DND-41 (cell line): ENCODE measurements at regions not wholly inside any gene's neighbourhood (a gene's known extent, or its start where the extent isn't known, plus 50 kb on each side); places are given as distances from the start of the nearest gene placed in this dataset.

Experiments
- ATAC-seq: fragments of 200-7000 bp; cut with Tn5 transposase; 3 replicates; pipeline ENCODE4 v1.9.1; 2021; ENCODE audit warnings: low read depth; ENCODE audit not compliant: insufficient read depth
- DNase-seq: peaks from one replicate; pipeline ENCODE4 v3.0.0-alpha.2; 2020
- H2AFZ ChIP-seq: 2 replicates; pipeline ENCODE4 v1.6.0; 2012; ENCODE audit warnings: low read depth, low read length
- H3K27ac ChIP-seq: 2 replicates; pipeline ENCODE4 v1.5.1; 2012; ENCODE audit warnings: low read length, inconsistent platforms
- H3K27me3 ChIP-seq: fragments of 200-600 bp; sonication (generic); 2 replicates; pipeline ENCODE4 v1.6.0; 2012; ENCODE audit warnings: low read length, mild to moderate bottlenecking, inconsistent platforms; ENCODE audit not compliant: insufficient read depth, poor library complexity
- H3K36me3 ChIP-seq: 2 replicates; pipeline ENCODE4 v1.5.1; 2012; ENCODE audit warnings: low read length, inconsistent platforms; ENCODE audit not compliant: insufficient read depth
- H3K4me1 ChIP-seq: 2 replicates; pipeline ENCODE4 v1.5.1; 2012; ENCODE audit warnings: mild to moderate bottlenecking, low read length; ENCODE audit not compliant: insufficient read depth
- H3K4me2 ChIP-seq: 2 replicates; pipeline ENCODE4 v1.6.0; 2012; ENCODE audit warnings: mild to moderate bottlenecking, moderate library complexity, low read length, inconsistent platforms; ENCODE audit not compliant: insufficient read depth
- H3K4me3 ChIP-seq, 2 experiments: fragments of 200-600 bp in 1 of 2; shearing (Covaris generic) in 1 of 2; 2 replicates each; pipeline ENCODE4 v1.5.1; 2012 to 2016; ENCODE audit warnings: inconsistent platforms in 2 of 2, low read length in 2 of 2, mild to moderate bottlenecking in 2 of 2, low read depth in 1 of 2, moderate library complexity in 1 of 2
- H3K79me2 ChIP-seq: 2 replicates; pipeline ENCODE4 v1.6.0; 2012; ENCODE audit warnings: low read length, inconsistent platforms; ENCODE audit not compliant: insufficient read depth
- H3K9ac ChIP-seq: 2 replicates; pipeline ENCODE4 v1.6.0; 2012; ENCODE audit warnings: low read depth, mild to moderate bottlenecking, inconsistent platforms, low read length, moderate library complexity
- H3K9me3 ChIP-seq: 2 replicates; pipeline ENCODE4 v1.5.1; 2012; ENCODE audit warnings: low read length, moderate library complexity, mild to moderate bottlenecking, inconsistent platforms; ENCODE audit not compliant: insufficient read depth, severe bottlenecking
- H4K20me1 ChIP-seq: 2 replicates; pipeline ENCODE4 v1.6.0; 2012; ENCODE audit warnings: low read length; ENCODE audit not compliant: insufficient read depth
- EZH2 ChIP-seq: IDR thresholded peaks from 3 replicates; pipeline ENCODE4 v1.6.1; 2012; ENCODE audit warnings: borderline replicate concordance, low read depth, mild to moderate bottlenecking, moderate library complexity, low read length, inconsistent platforms; ENCODE audit not compliant: severe bottlenecking
- TF ChIP-seq, protein P1 (sequence below): IDR thresholded peaks from 2 replicates; pipeline ENCODE4 v1.5.1; 2012; ENCODE audit warnings: borderline replicate concordance, low read length, moderate library complexity, mild to moderate bottlenecking; ENCODE audit not compliant: poor library complexity, severe bottlenecking; ENCODE audit errors: extremely low read depth

DNA sequence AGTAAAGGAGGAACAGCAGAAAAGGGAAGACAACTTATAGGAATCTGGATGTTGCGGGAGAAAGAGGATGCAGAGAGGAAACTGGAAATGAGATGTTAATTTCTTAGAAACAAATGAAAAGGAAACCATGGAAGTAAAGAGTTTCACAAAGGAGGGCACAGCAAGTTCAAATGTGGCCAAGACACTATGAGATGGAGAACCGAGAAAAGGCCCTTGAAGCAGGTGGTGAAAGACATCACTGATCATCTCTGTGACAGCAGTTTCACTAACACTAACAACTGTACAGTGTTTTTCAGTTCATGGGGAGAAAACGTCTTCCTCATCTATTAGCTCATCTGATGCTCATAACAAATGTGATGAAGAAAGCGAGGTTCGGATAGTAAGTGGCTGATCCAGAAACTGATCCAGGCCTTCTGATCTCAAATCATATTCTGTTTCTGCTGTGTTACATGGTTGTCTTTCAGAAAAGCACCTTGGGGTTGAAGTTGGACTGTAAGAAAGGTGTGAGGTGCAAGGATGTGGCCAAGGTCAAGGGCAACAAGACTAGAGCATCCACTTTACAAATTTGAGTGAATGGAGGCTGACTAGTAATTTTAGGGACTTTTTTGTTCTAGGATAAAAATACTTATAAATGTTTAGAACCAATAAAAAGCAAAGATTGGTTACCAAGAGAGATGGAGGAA, 492.1 kb upstream of the CADM1 start:
- Histone ChIP-seq H4K20me1 (no peaks in the 10 kb centered on the region), H3K4me3 (no peak overlapping the region), H3K9ac (no peak overlapping the region), H3K27ac (no peak overlapping the region), H3K9me3 (no peaks in the 10 kb centered on the region), H3K36me3 (no peaks in the 10 kb centered on the region), H3K4me1 (no peaks in the 10 kb centered on the region), H3K4me2 (no peak overlapping the region), H3K27me3 (no peaks in the 10 kb centered on the region), H3K79me2 (no peaks in the 10 kb centered on the region), H2AFZ (no peak overlapping the region)
- TF ChIP-seq, protein P1, sequence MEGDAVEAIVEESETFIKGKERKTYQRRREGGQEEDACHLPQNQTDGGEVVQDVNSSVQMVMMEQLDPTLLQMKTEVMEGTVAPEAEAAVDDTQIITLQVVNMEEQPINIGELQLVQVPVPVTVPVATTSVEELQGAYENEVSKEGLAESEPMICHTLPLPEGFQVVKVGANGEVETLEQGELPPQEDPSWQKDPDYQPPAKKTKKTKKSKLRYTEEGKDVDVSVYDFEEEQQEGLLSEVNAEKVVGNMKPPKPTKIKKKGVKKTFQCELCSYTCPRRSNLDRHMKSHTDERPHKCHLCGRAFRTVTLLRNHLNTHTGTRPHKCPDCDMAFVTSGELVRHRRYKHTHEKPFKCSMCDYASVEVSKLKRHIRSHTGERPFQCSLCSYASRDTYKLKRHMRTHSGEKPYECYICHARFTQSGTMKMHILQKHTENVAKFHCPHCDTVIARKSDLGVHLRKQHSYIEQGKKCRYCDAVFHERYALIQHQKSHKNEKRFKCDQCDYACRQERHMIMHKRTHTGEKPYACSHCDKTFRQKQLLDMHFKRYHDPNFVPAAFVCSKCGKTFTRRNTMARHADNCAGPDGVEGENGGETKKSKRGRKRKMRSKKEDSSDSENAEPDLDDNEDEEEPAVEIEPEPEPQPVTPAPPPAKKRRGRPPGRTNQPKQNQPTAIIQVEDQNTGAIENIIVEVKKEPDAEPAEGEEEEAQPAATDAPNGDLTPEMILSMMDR: no peak
- TF ChIP-seq EZH2: no peak
- no peak for ATAC-seq
- DNase-seq: no peak

DNA sequence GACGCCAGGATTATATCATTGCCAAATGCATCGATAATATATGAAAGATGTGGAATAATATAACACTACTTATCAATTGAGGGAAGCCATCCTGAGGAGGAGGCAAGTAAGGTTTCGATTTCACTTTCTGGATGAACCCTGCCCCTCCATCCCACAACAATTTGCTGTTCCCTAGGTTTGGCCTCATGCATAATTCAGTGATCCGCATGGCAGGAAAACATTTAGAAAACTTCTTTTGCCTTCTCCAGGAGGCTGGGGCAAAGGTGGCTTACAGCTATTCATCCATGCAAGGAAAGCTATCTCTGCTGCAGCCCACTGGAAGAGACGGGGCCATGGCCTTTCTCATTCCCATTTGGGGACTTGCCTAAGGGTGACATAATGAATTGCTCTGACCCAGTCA, 489.4 kb upstream of the CADM1 start:
- Histone ChIP-seq H3K4me1 (no peaks in the 10 kb centered on the region), H3K27ac (no peak overlapping the region), H3K9ac (no peak overlapping the region), H4K20me1 (no peaks in the 10 kb centered on the region), H3K79me2 (no peaks in the 10 kb centered on the region), H3K27me3 (no peaks in the 10 kb centered on the region), H3K4me2 (no peak overlapping the region), H3K36me3 (no peaks in the 10 kb centered on the region), H2AFZ (no peak overlapping the region), H3K4me3 (no peak overlapping the region), H3K9me3 (no peaks in the 10 kb centered on the region)
- ATAC-seq: no peak
- DNase-seq: no peak
- no peak for TF ChIP-seq EZH2
- TF ChIP-seq, protein P1: no peak

DNA sequence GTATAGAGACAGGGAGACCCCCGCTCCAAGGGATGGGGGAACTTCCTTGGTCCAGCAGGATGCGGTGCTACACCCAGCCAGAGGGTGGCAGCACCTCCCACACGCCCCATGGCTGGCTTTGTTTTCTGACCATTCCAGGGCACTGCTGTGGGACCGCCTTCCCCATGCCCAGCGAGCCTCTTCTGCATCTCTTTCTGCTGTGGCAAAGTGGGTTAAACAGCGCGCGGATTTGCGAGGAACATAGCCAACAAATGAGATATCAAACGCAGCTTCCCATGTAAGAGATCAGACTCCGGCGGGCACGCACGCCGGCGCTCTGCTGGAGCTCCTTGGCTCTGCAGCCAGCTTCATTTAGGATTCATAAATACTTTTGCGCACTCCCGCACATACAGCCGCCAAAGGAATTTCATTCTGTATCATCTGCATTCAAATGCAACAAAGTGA, 485.8 kb upstream of the CADM1 start:
- no peak overlapping the region for H3K4me2 ChIP-seq
- ATAC-seq (no peak), DNase-seq (no peak)
- no peak overlapping the region for H3K27ac ChIP-seq
- TF ChIP-seq, protein P1: peak; percentile 65
- no peak for TF ChIP-seq EZH2
- H3K9me3 ChIP-seq: no peaks in the 10 kb centered on the region
- H3K79me2 ChIP-seq: no peaks in the 10 kb centered on the region
- no peak overlapping the region for H3K9ac ChIP-seq
- no peaks in the 10 kb centered on the region for H3K4me1 ChIP-seq
- no peak overlapping the region for H2AFZ ChIP-seq
- H3K36me3 ChIP-seq: no peaks in the 10 kb centered on the region
- no peaks in the 10 kb centered on the region for H3K27me3 ChIP-seq
- H3K4me3 ChIP-seq: no peak overlapping the region
- H4K20me1 ChIP-seq: no peaks in the 10 kb centered on the region

DNA sequence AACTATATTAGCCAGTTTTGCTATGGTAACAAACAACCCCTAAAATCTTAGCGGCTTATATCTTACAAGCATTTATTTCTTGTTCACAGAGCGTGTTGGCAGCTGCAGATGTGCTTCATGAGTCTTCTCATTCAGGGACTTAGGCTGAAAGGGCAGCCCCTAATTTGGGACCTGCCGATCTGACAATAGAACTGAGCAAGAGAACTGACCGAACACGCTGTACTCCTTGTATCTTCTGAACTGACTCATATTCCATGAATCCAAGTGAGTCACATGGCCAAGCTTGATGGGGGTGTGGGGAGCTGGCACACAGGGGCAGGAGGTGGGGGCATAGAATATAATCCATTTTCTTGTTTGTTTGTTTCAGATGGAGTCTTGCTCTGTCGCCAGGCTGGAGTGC, 481.7 kb upstream of the CADM1 start:
- Histone ChIP-seq H3K36me3 (no peaks in the 10 kb centered on the region), H3K27ac (no peak overlapping the region), H3K4me1 (no peaks in the 10 kb centered on the region), H3K4me2 (no peak overlapping the region), H3K27me3 (no peaks in the 10 kb centered on the region), H3K4me3 (no peak overlapping the region), H4K20me1 (no peaks in the 10 kb centered on the region), H2AFZ (no peak overlapping the region), H3K9ac (no peak overlapping the region), H3K79me2 (no peaks in the 10 kb centered on the region), H3K9me3 (no peaks in the 10 kb centered on the region)
- TF ChIP-seq, protein P1: no peak
- DNase-seq: no peak
- no peak for ATAC-seq
